ENCODE measurements at regions not wholly inside any gene's neighbourhood (a gene's known extent, or its start where the extent isn't known, plus 50 kb on each side); places are given as distances from the start of the nearest gene placed in this dataset.

DNA sequence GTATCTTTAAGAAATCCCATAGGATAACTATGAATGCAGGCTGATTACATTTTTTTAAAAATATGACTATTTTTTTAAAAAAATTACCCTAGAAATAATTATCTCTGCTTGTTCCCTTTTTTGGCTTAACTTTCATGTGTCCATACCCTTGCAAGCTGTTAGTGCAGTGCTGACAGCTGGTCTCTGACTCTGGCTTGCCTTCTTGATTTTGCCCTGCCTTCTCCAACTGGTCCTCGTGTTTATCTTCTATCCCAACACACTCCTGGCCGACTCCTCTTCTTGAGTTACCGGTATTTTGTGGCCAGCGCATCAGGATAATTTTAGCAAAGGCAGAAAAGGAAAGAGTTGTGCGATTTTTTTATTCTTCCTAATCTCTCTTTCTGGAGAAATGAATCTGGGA, 111.7 kb upstream of the STARD3NL start:
- TF ChIP-seq TAF1 (IDR thresholded peaks at IDR 0.05; ENCODE audit: low read depth): no peak
- TF ChIP-seq, protein P1, sequence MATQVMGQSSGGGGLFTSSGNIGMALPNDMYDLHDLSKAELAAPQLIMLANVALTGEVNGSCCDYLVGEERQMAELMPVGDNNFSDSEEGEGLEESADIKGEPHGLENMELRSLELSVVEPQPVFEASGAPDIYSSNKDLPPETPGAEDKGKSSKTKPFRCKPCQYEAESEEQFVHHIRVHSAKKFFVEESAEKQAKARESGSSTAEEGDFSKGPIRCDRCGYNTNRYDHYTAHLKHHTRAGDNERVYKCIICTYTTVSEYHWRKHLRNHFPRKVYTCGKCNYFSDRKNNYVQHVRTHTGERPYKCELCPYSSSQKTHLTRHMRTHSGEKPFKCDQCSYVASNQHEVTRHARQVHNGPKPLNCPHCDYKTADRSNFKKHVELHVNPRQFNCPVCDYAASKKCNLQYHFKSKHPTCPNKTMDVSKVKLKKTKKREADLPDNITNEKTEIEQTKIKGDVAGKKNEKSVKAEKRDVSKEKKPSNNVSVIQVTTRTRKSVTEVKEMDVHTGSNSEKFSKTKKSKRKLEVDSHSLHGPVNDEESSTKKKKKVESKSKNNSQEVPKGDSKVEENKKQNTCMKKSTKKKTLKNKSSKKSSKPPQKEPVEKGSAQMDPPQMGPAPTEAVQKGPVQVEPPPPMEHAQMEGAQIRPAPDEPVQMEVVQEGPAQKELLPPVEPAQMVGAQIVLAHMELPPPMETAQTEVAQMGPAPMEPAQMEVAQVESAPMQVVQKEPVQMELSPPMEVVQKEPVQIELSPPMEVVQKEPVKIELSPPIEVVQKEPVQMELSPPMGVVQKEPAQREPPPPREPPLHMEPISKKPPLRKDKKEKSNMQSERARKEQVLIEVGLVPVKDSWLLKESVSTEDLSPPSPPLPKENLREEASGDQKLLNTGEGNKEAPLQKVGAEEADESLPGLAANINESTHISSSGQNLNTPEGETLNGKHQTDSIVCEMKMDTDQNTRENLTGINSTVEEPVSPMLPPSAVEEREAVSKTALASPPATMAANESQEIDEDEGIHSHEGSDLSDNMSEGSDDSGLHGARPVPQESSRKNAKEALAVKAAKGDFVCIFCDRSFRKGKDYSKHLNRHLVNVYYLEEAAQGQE (IDR thresholded peaks at IDR 0.05; ENCODE audit: borderline replicate concordance): no peak

Data from neural cell (in vitro differentiated cells).